K562 (cell line): ENCODE measurements at regions not wholly inside any gene's neighbourhood (a gene's known extent, or its start where the extent isn't known, plus 50 kb on each side); places are given as distances from the start of the nearest gene placed in this dataset.

ENCODE experiments used
- MAFK ChIP-seq: IDR thresholded peaks from 2 replicates; pipeline ENCODE4 v1.6.1; 2011; ENCODE audit warnings: low read length, improper control_type of control experiment
- POLR2A ChIP-seq: fragments of 450-650 bp; conservative IDR thresholded peaks from 2 replicates; pipeline ENCODE4 v1.6.1; 2016
- ZNF146 ChIP-seq: IDR thresholded peaks from one replicate; pipeline ENCODE4 v1.6.1; 2018; ENCODE audit warnings: missing compliant biosample characterization; ENCODE audit not compliant: unreplicated experiment
- ZNF507 ChIP-seq: conservative IDR thresholded peaks from 2 replicates; pipeline ENCODE4 v1.6.1; 2017; ENCODE audit warnings: missing genetic modification characterization, missing compliant biosample characterization
- TF ChIP-seq, protein P1 (sequence below): fragments of 150-350 bp; IDR thresholded peaks from 2 replicates; pipeline ENCODE4 v1.6.1; 2014; ENCODE audit warnings: low read depth, mild to moderate bottlenecking, low read length, borderline replicate concordance
- TF ChIP-seq, protein P2 (sequence below): sonication (generic); formaldehyde crosslinking; IDR thresholded peaks from 2 replicates; pipeline ENCODE4 v1.8.0; 2022; ENCODE audit warnings: missing genetic modification reagents, mild to moderate bottlenecking, moderate library complexity, borderline replicate concordance

DNA sequence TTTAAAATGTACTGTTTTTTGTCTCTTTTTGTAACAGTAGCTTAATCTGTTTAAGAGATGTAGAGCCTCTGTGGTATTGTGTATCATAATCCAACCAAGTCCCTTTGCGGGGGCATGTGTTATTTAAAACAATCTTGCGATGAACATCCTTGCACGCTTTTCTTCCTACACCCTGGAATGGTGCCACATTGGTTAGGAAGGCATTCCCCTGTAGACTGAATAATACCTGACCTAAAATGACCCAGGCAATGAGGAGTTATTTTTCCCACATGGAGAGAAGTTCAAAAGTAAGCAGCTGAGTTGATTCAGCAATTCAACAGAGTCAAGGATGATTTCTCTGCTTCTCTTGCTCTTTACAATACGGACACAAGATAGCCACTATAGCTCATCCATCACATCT is 142.0 kb upstream of the PMEPA1 start:
- TF ChIP-seq POLR2A: no peak
- no peak for TF ChIP-seq ZNF146 (CRISPR knock-in tag)
- TF ChIP-seq MAFK: no peak
- TF ChIP-seq, protein P1, sequence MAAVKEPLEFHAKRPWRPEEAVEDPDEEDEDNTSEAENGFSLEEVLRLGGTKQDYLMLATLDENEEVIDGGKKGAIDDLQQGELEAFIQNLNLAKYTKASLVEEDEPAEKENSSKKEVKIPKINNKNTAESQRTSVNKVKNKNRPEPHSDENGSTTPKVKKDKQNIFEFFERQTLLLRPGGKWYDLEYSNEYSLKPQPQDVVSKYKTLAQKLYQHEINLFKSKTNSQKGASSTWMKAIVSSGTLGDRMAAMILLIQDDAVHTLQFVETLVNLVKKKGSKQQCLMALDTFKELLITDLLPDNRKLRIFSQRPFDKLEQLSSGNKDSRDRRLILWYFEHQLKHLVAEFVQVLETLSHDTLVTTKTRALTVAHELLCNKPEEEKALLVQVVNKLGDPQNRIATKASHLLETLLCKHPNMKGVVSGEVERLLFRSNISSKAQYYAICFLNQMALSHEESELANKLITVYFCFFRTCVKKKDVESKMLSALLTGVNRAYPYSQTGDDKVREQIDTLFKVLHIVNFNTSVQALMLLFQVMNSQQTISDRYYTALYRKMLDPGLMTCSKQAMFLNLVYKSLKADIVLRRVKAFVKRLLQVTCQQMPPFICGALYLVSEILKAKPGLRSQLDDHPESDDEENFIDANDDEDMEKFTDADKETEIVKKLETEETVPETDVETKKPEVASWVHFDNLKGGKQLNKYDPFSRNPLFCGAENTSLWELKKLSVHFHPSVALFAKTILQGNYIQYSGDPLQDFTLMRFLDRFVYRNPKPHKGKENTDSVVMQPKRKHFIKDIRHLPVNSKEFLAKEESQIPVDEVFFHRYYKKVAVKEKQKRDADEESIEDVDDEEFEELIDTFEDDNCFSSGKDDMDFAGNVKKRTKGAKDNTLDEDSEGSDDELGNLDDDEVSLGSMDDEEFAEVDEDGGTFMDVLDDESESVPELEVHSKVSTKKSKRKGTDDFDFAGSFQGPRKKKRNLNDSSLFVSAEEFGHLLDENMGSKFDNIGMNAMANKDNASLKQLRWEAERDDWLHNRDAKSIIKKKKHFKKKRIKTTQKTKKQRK: no peak
- TF ChIP-seq ZNF507 (tag): no peak
- TF ChIP-seq, protein P2, sequence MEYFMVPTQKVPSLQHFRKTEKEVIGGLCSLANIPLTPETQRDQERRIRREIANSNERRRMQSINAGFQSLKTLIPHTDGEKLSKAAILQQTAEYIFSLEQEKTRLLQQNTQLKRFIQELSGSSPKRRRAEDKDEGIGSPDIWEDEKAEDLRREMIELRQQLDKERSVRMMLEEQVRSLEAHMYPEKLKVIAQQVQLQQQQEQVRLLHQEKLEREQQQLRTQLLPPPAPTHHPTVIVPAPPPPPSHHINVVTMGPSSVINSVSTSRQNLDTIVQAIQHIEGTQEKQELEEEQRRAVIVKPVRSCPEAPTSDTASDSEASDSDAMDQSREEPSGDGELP (CRISPR knock-in tag): no peak
